SK-N-SH treated with all-trans-retinoic acid at 6 μM for 48 hours (cell line): ENCODE measurements at regions not wholly inside any gene's neighbourhood (a gene's known extent, or its start where the extent isn't known, plus 50 kb on each side); places are given as distances from the start of the nearest gene placed in this dataset.
"Not testable (repeated sequence)": the region's sequence is repeated elsewhere in the genome, so short reads cannot be mapped to it uniquely, and the experiment has no call there.

Source experiments
- ARNTL ChIP-seq: fragments of 450-650 bp; formaldehyde crosslinking; IDR thresholded peaks from 2 replicates; pipeline ENCODE4 v1.5.0; 2020; ENCODE audit warnings: low read depth, mild to moderate bottlenecking, moderate library complexity, borderline replicate concordance
- CREB5 ChIP-seq: fragments of 250-450 bp; sonication (Bioruptor Pico); IDR thresholded peaks from 2 replicates; pipeline ENCODE4 v1.5.1; 2020; ENCODE audit warnings: low read depth, mild to moderate bottlenecking, moderate library complexity
- GLIS3 ChIP-seq: fragments of 250-450 bp; sonication (Bioruptor Pico); IDR thresholded peaks from 2 replicates; pipeline ENCODE4 v1.5.0; 2020; ENCODE audit warnings: mild to moderate bottlenecking, moderate library complexity
- ISL1 ChIP-seq: fragments of 250-450 bp; sonication (Bioruptor Pico); IDR thresholded peaks from 2 replicates; pipeline ENCODE4 v2.1.2; 2022; ENCODE audit warnings: mild to moderate bottlenecking, moderate library complexity
- OSR1 ChIP-seq: fragments of 250-450 bp; sonication (Bioruptor Pico); IDR thresholded peaks from 2 replicates; pipeline ENCODE4 v1.8.0; 2022; ENCODE audit warnings: moderate library complexity, mild to moderate bottlenecking, inconsistent platforms
- RARB ChIP-seq: fragments of 250-450 bp; sonication (Bioruptor Pico); IDR thresholded peaks from 2 replicates; pipeline ENCODE4 v1.8.0; 2021; ENCODE audit warnings: mild to moderate bottlenecking, moderate library complexity
- ZC3H10 ChIP-seq: fragments of 250-450 bp; sonication (Bioruptor Pico); IDR thresholded peaks from 2 replicates; pipeline ENCODE4 v1.5.1; 2021; ENCODE audit warnings: mild to moderate bottlenecking, moderate library complexity
- ZFP3 ChIP-seq: fragments of 250-450 bp; sonication (Bioruptor Pico); IDR thresholded peaks from 2 replicates; pipeline ENCODE4 v1.5.0; 2020; ENCODE audit warnings: mild to moderate bottlenecking, moderate library complexity
- TF ChIP-seq, protein P1 (sequence below): fragments of 250-450 bp; sonication (Bioruptor Pico); IDR thresholded peaks from 2 replicates; pipeline ENCODE4 v1.5.0; 2020; ENCODE audit warnings: mild to moderate bottlenecking, moderate library complexity

DNA sequence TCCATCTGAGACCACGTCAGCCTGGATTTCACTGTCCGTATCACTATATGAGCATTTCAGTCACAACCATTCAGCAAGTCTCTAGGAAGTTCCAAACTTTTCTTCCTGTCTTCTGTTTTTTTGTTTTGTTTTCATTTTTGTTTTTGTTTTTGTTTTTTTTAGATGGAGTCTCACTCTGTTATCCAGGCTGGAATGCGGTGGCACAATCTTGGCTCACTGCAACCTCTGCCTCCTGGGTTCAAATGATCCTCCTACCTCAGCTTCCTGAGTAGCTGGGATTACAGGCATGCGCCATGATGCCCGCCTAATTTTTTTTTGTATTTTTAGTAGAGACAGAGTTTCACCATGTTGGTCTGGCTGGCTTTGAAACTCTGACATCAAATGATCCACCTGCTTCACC is 1715.9 kb downstream of the SPATA31A7 start:
- not testable (repeated sequence) for TF ChIP-seq CREB5; RARB (CRISPR knock-in tag); ZFP3 (CRISPR knock-in tag); GLIS3 (CRISPR knock-in tag); ZC3H10; ARNTL (CRISPR knock-in tag); ISL1 (CRISPR knock-in tag); OSR1 (CRISPR knock-in tag)
- TF ChIP-seq, protein P1, sequence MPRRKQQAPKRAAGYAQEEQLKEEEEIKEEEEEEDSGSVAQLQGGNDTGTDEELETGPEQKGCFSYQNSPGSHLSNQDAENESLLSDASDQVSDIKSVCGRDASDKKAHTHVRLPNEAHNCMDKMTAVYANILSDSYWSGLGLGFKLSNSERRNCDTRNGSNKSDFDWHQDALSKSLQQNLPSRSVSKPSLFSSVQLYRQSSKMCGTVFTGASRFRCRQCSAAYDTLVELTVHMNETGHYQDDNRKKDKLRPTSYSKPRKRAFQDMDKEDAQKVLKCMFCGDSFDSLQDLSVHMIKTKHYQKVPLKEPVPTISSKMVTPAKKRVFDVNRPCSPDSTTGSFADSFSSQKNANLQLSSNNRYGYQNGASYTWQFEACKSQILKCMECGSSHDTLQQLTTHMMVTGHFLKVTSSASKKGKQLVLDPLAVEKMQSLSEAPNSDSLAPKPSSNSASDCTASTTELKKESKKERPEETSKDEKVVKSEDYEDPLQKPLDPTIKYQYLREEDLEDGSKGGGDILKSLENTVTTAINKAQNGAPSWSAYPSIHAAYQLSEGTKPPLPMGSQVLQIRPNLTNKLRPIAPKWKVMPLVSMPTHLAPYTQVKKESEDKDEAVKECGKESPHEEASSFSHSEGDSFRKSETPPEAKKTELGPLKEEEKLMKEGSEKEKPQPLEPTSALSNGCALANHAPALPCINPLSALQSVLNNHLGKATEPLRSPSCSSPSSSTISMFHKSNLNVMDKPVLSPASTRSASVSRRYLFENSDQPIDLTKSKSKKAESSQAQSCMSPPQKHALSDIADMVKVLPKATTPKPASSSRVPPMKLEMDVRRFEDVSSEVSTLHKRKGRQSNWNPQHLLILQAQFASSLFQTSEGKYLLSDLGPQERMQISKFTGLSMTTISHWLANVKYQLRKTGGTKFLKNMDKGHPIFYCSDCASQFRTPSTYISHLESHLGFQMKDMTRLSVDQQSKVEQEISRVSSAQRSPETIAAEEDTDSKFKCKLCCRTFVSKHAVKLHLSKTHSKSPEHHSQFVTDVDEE (CRISPR knock-in tag) = not testable (repeated sequence)
